HCT116 (cell line): ENCODE measurements at regions not wholly inside any gene's neighbourhood (a gene's known extent, or its start where the extent isn't known, plus 50 kb on each side); places are given as distances from the start of the nearest gene placed in this dataset.
"Not testable (repeated sequence)": the region's sequence is repeated elsewhere in the genome, so short reads cannot be mapped to it uniquely, and the experiment has no call there.

ENCODE experiments used
- ATAC-seq: fragments of 200-7000 bp; cut with Tn5 transposase; 2 replicates; pipeline ENCODE4 v1.9.1; 2020; ENCODE audit warnings: mild to moderate bottlenecking, moderate library complexity
- BruUV-seq: library from RNA; stranded (reverse); fragments of 400-500 nt; replicated peaks from 2 replicates; lab custom pipeline; 2021; lab: Mats Ljungman, UMichigan
- CTCF ChIA-PET: fragments of 300-600 bp; sonication (Branson Sonifier 250); formaldehyde crosslinking; loops from one replicate; lab custom pipeline; 2021; ENCODE audit warnings: antibody characterized with exemption; lab: Charles Lee
- POLR2A ChIA-PET: fragments of 300-600, 350-600 bp; sonication (Branson Sonifier 250); formaldehyde crosslinking; loops from one replicate; lab custom pipeline; 2021; ENCODE audit warnings: antibody characterized with exemption; lab: Charles Lee
- RAD21 ChIA-PET, 2 experiments: fragments of 300-600 bp; sonication (Branson Sonifier 250); formaldehyde crosslinking; loops; one replicate each; lab custom pipeline; 2023; ENCODE audit warnings: low total read pairs in 2 of 2; ENCODE audit not compliant: uncharacterized antibody in 2 of 2, unreplicated experiment in 2 of 2, low non-redundant PET in 1 of 2; lab: Charles Lee
- DNase-seq: peaks from one replicate; pipeline ENCODE4 v3.0.0-alpha.2; 2010; ENCODE audit warnings: low read depth, low spot score
- H2AFZ ChIP-seq: fragments of 200-600 bp; shearing (Covaris generic), sonication (generic); 2 replicates; pipeline ENCODE4 v1.6.1; 2017; ENCODE audit warnings: low read depth, mixed run types, mixed read lengths, antibody characterized with exemption, low read length; ENCODE audit not compliant: poor library complexity, severe bottlenecking
- H3K27ac ChIP-seq: 2 replicates; pipeline ENCODE4 v1.5.1; 2012; ENCODE audit warnings: low read depth, low read length
- H3K27me3 ChIP-seq: fragments of 200-600 bp; sonication (generic); 2 replicates; pipeline ENCODE4 v1.6.1; 2016; ENCODE audit warnings: mixed run types, low read length, mixed read lengths; ENCODE audit not compliant: insufficient read depth
- H3K36me3 ChIP-seq, 2 experiments: fragments of 200-500 bp in 1 of 2; fragments of 200-600 bp in 1 of 2; sonication (Bioruptor generic) in 1 of 2; sonication (generic) in 1 of 2; 2 replicates each; pipeline versions ENCODE4 v1.5.1 to v1.6.1; 2014 to 2016; ENCODE audit warnings: low read length in 2 of 2, inconsistent platforms in 1 of 2, mixed read lengths in 1 of 2, mixed run types in 1 of 2; ENCODE audit not compliant: insufficient read depth in 2 of 2, control insufficient read depth in 1 of 2
- H3K4me1 ChIP-seq, 2 experiments: fragments of 200-600 bp in 1 of 2; sonication (generic) in 1 of 2; 2 replicates each; pipeline versions ENCODE4 v1.5.1 to v1.6.1; 2012 to 2017; ENCODE audit warnings: low read length in 2 of 2, inconsistent platforms in 1 of 2, mild to moderate bottlenecking in 1 of 2, mixed read lengths in 1 of 2, mixed run types in 1 of 2, moderate library complexity in 1 of 2; ENCODE audit not compliant: insufficient read depth in 2 of 2, control insufficient read depth in 1 of 2
- H3K4me2 ChIP-seq: fragments of 200-600 bp; sonication (generic); 2 replicates; pipeline ENCODE4 v1.6.1; 2017; ENCODE audit warnings: mixed run types, low read length, mixed read lengths
- H3K4me3 ChIP-seq, 2 experiments: fragments of 200-600 bp in 1 of 2; sonication (generic) in 1 of 2; replicated peaks in 1 of 2; 2 replicates each; pipeline ENCODE4 v1.5.1; 2011 to 2016; ENCODE audit warnings: low read length in 2 of 2, control low read depth in 1 of 2, low read depth in 1 of 2, mild to moderate bottlenecking in 1 of 2, mixed read lengths in 1 of 2, mixed run types in 1 of 2
- H3K79me2 ChIP-seq: fragments of 200-600 bp; sonication (generic); 2 replicates; pipeline ENCODE4 v1.6.1; 2017; ENCODE audit warnings: mild to moderate bottlenecking, mixed run types, low read length, moderate library complexity, mixed read lengths; ENCODE audit not compliant: insufficient read depth
- H3K9ac ChIP-seq: fragments of 200-600 bp; sonication (generic); 2 replicates; pipeline ENCODE4 v1.6.1; 2016; ENCODE audit warnings: low read length, mixed read lengths
- H3K9me2 ChIP-seq: fragments of 200-600 bp; sonication (generic), shearing (Covaris generic); 2 replicates; pipeline ENCODE4 v1.6.1; 2017; ENCODE audit warnings: mixed run types, mild to moderate bottlenecking, moderate library complexity; ENCODE audit not compliant: insufficient read depth
- H3K9me3 ChIP-seq, 2 experiments: fragments of 200-500 bp in 1 of 2; fragments of 200-600 bp in 1 of 2; sonication (Bioruptor generic) in 1 of 2; sonication (generic) in 1 of 2; 2 replicates each; pipeline ENCODE4 v1.6.1; 2014 to 2017; ENCODE audit warnings: low read length in 2 of 2, mixed read lengths in 2 of 2, inconsistent platforms in 1 of 2, low read depth in 1 of 2, mild to moderate bottlenecking in 1 of 2, mixed run types in 1 of 2, moderate library complexity in 1 of 2; ENCODE audit not compliant: control insufficient read depth in 1 of 2, insufficient read depth in 1 of 2
- H4K20me1 ChIP-seq: fragments of 200-600 bp; sonication (generic), shearing (Covaris generic); 2 replicates; pipeline ENCODE4 v1.6.1; 2017; ENCODE audit warnings: mixed run types, mild to moderate bottlenecking, moderate library complexity; ENCODE audit not compliant: insufficient read depth
- intact Hi-C: fragments of 100-400 bp; cut with micrococcal nuclease; formaldehyde crosslinking; loops from 2 replicates; pipeline ENCODE4 v1.10.0; 2022

- H3K36me3 ChIP-seq, H3K4me1 ChIP-seq, H3K9me3 ChIP-seq, H3K9me2 ChIP-seq, H4K20me1 ChIP-seq, BruUV-seq, H3K79me2 ChIP-seq, DNase-seq, H3K27ac ChIP-seq, H2AFZ ChIP-seq, intact Hi-C loops, H3K27me3 ChIP-seq, H3K9ac ChIP-seq, H3K4me3 ChIP-seq, H3K4me2 ChIP-seq, CTCF ChIA-PET, ATAC-seq, POLR2A ChIA-PET, RAD21 ChIA-PET: not testable (repeated sequence)
Observed at GRCh38 chr21:7787427-7788078, 2733.8 kb upstream of the TPTE start.

GRCh38 chr21:7793797-7794196, 2727.6 kb upstream of the TPTE start:
- CTCF ChIA-PET, H3K9me3 ChIP-seq, H3K79me2 ChIP-seq, H3K4me3 ChIP-seq, H2AFZ ChIP-seq, H3K27me3 ChIP-seq, H3K4me2 ChIP-seq, intact Hi-C loops, H3K27ac ChIP-seq, H3K9ac ChIP-seq, POLR2A ChIA-PET, H4K20me1 ChIP-seq, H3K36me3 ChIP-seq, BruUV-seq, H3K4me1 ChIP-seq, DNase-seq, H3K9me2 ChIP-seq, ATAC-seq, RAD21 ChIA-PET: not testable (repeated sequence)

- intact Hi-C loops, H4K20me1 ChIP-seq, H3K9me2 ChIP-seq, H3K4me3 ChIP-seq, H3K36me3 ChIP-seq, POLR2A ChIA-PET, BruUV-seq, CTCF ChIA-PET, ATAC-seq, H3K27ac ChIP-seq, H3K9ac ChIP-seq, H3K4me2 ChIP-seq, H3K79me2 ChIP-seq, H2AFZ ChIP-seq, H3K4me1 ChIP-seq, RAD21 ChIA-PET, H3K27me3 ChIP-seq, DNase-seq, H3K9me3 ChIP-seq: not testable (repeated sequence)
Observed at GRCh38 chr21:7797328-7797727, 2724.1 kb upstream of the TPTE start.

GRCh38 chr21:7798446-7798845, 2722.9 kb upstream of the TPTE start:
- POLR2A ChIA-PET, H3K27ac ChIP-seq, H4K20me1 ChIP-seq, ATAC-seq, intact Hi-C loops, H3K9me3 ChIP-seq, H3K79me2 ChIP-seq, BruUV-seq, H2AFZ ChIP-seq, H3K36me3 ChIP-seq, DNase-seq, H3K9me2 ChIP-seq, H3K4me3 ChIP-seq, H3K4me2 ChIP-seq, H3K4me1 ChIP-seq, RAD21 ChIA-PET, H3K9ac ChIP-seq, CTCF ChIA-PET, H3K27me3 ChIP-seq: not testable (repeated sequence)
